GM12878 (cell line): ENCODE measurements at regions not wholly inside any gene's neighbourhood (a gene's known extent, or its start where the extent isn't known, plus 50 kb on each side); places are given as distances from the start of the nearest gene placed in this dataset.

Experiments used
- ATAC-seq: fragments of 200-7000 bp; cut with Tn5 transposase; 3 replicates; pipeline ENCODE4 v1.9.1; 2020; ENCODE audit warnings: mild to moderate bottlenecking, moderate library complexity
- BruUV-seq: library from RNA; stranded (reverse); fragments of 400-500 nt; replicated peaks from 2 replicates; lab custom pipeline; 2021; lab: Mats Ljungman, UMichigan
- CTCF ChIA-PET: fragments of 300-600 bp; sonication (Branson Sonifier 250); formaldehyde crosslinking; extraction: SDS; loops from one replicate; lab custom pipeline; 2021; ENCODE audit warnings: inconsistent platforms; lab: Yijun Ruan, JAX
- POLR2A ChIA-PET: fragments of 350-600 bp; formaldehyde crosslinking; extraction: SDS; loops from one replicate; lab custom pipeline; 2021; ENCODE audit warnings: inconsistent platforms; lab: Charles Lee
- RAD21 ChIA-PET: fragments of 300-600 bp; sonication (Branson Sonifier 250); formaldehyde crosslinking; loops from one replicate; lab custom pipeline; 2023; ENCODE audit warnings: antibody characterized with exemption; ENCODE audit not compliant: unreplicated experiment; lab: Charles Lee
- SMC1A ChIA-PET: fragments of 300-600 bp; sonication (Branson Sonifier 250); formaldehyde crosslinking; loops from one replicate; lab custom pipeline; 2023; ENCODE audit not compliant: unreplicated experiment, uncharacterized antibody; lab: Charles Lee
- DNase-seq: peaks from one replicate; pipeline ENCODE4 v3.0.0-alpha.2; 2011; ENCODE audit warnings: low read depth, low spot score
- FAIRE-seq: peaks from 3 replicates; lab custom pipeline; 2011; peaks lifted over from hg19 to GRCh38; lab: Jason Lieb, UNC
- H2AFZ ChIP-seq: 2 replicates; pipeline ENCODE4 v1.6.0; 2011; ENCODE audit warnings: low read depth, low read length, control low read depth; ENCODE audit not compliant: control insufficient read depth
- H3K27ac ChIP-seq: 2 replicates; pipeline ENCODE4 v1.5.1; 2011; ENCODE audit warnings: control low read depth; ENCODE audit not compliant: control insufficient read depth, insufficient read depth
- H3K27me3 ChIP-seq, 2 experiments: replicated peaks in 1 of 2; 2 replicates each; pipeline versions ENCODE4 v1.6.0 to v1.6.1; 2011; ENCODE audit warnings: low read length in 1 of 2; ENCODE audit not compliant: control insufficient read depth in 2 of 2, insufficient read depth in 2 of 2
- H3K36me3 ChIP-seq, 2 experiments: 2 replicates each; pipeline ENCODE4 v1.5.1; 2011; ENCODE audit warnings: low read length in 1 of 2; ENCODE audit not compliant: control insufficient read depth in 2 of 2, insufficient read depth in 2 of 2
- H3K4me1 ChIP-seq: 2 replicates; pipeline ENCODE4 v1.6.1; 2011; ENCODE audit warnings: mild to moderate bottlenecking, low read length, moderate library complexity, mixed read lengths; ENCODE audit not compliant: control insufficient read depth, insufficient read depth
- H3K4me2 ChIP-seq: 2 replicates; pipeline ENCODE4 v1.6.0; 2011; ENCODE audit warnings: control low read depth; ENCODE audit not compliant: control insufficient read depth, insufficient read depth
- H3K4me3 ChIP-seq: fragments of 200-600 bp; sonication (generic); 2 replicates; pipeline ENCODE4 v1.5.1; 2016
- H3K79me2 ChIP-seq: 2 replicates; pipeline ENCODE4 v1.6.0; 2011; ENCODE audit warnings: low read length; ENCODE audit not compliant: control insufficient read depth, insufficient read depth
- H3K9ac ChIP-seq: 2 replicates; pipeline ENCODE4 v1.8.0; 2011; ENCODE audit warnings: low read length, control low read depth, mixed read lengths; ENCODE audit not compliant: control insufficient read depth, insufficient read depth
- H3K9me3 ChIP-seq: replicated peaks from 3 replicates; pipeline ENCODE4 v1.5.1; 2011; ENCODE audit warnings: mild to moderate bottlenecking, low read length; ENCODE audit not compliant: control insufficient read depth, insufficient read depth
- H4K20me1 ChIP-seq: 2 replicates; pipeline ENCODE4 v1.6.0; 2011; ENCODE audit not compliant: control insufficient read depth, insufficient read depth
- CHD4 ChIP-seq: fragments of 200-600 bp; sonication (generic); IDR thresholded peaks from 2 replicates; pipeline ENCODE4 v1.6.1; 2016; ENCODE audit warnings: mild to moderate bottlenecking
- E4F1 ChIP-seq: fragments of 450-650 bp; IDR thresholded peaks from 2 replicates; pipeline ENCODE4 v1.6.1; 2018; ENCODE audit warnings: borderline replicate concordance, mild to moderate bottlenecking; ENCODE audit not compliant: partially characterized antibody
- EZH2 ChIP-seq: IDR thresholded peaks from 2 replicates; pipeline ENCODE4 v1.6.1; 2012; ENCODE audit warnings: low read depth, mild to moderate bottlenecking, control low read depth, inconsistent platforms, low read length, borderline replicate concordance; ENCODE audit not compliant: control insufficient read depth
- FOXM1 ChIP-seq: IDR thresholded peaks from 2 replicates; pipeline ENCODE4 v1.6.1; 2012; ENCODE audit warnings: low read depth, mild to moderate bottlenecking, inconsistent platforms, low read length, moderate library complexity
- HSF1 ChIP-seq: fragments of 150-350 bp; IDR thresholded peaks from 2 replicates; pipeline ENCODE4 v1.6.1; 2014; ENCODE audit warnings: mild to moderate bottlenecking, low read depth, low read length
- MAX ChIP-seq: IDR thresholded peaks from 2 replicates; pipeline ENCODE4 v1.6.1; 2012; ENCODE audit warnings: low read depth, low read length, improper control_type of control experiment
- MLLT1 ChIP-seq: fragments of 450-650 bp; IDR thresholded peaks from 2 replicates; pipeline ENCODE4 v1.6.1; 2016; ENCODE audit warnings: mild to moderate bottlenecking
- SPI1 ChIP-seq: IDR thresholded peaks from 2 replicates; pipeline ENCODE4 v1.6.1; 2011; ENCODE audit warnings: low read depth, mild to moderate bottlenecking, low read length, moderate library complexity, borderline replicate concordance; ENCODE audit not compliant: insufficient read depth
- STAT1 ChIP-seq: fragments of 450-650 bp; conservative IDR thresholded peaks from 2 replicates; pipeline ENCODE4 v1.6.1; 2014; ENCODE audit warnings: antibody characterized with exemption, mild to moderate bottlenecking
- TCF3 ChIP-seq: IDR thresholded peaks from 2 replicates; pipeline ENCODE4 v1.6.1; 2012; ENCODE audit warnings: low read depth, mild to moderate bottlenecking, low read length, borderline replicate concordance; ENCODE audit not compliant: insufficient read depth
- WGBS: methylation state at CpG from one replicate; pipeline ENCODE4 v1.1.6; 2016; ENCODE audit warnings: low lambda C conversion rate; ENCODE audit not compliant: insufficient replicate concordance, insufficient coverage; ENCODE audit errors: missing lambda C conversion rate; 5-methylcytosine and 5-hydroxymethylcytosine counted together
- in situ Hi-C: fragments of 300-500 bp; cut with MboI; formaldehyde crosslinking; loops from 9 replicates; pipeline ENCODE4 v1.14.3; 2018; ENCODE audit warnings: mixed read lengths
- intact Hi-C: fragments of 100-400 bp; cut with micrococcal nuclease; formaldehyde crosslinking; loops from one replicate; pipeline ENCODE4 v1.14.2; 2022; ENCODE audit not compliant: unreplicated experiment

- in situ Hi-C loops = no loop called here
- DNase-seq = no peak
- WGBS = 40% methylated on average over 6 of the region's 6 CpGs
- Histone ChIP-seq H2AFZ (no peak overlapping the region), H3K9me3 (no peaks in the 10 kb centered on the region), H3K79me2 (no peaks in the 10 kb centered on the region)
- ChIA-PET RAD21 (no interaction called here), SMC1A (no interaction called here)
- no peak for ATAC-seq
- FAIRE-seq = no peak
- TF ChIP-seq MLLT1 = no peak
- no peak for TF ChIP-seq TCF3
- TF ChIP-seq STAT1 = no peak
- no peak for TF ChIP-seq HSF1
- no peak for TF ChIP-seq SPI1
- TF ChIP-seq EZH2 = no peak
- no peak for TF ChIP-seq MAX
- TF ChIP-seq CHD4 = no peak
- TF ChIP-seq FOXM1 = no peak
- no peak for TF ChIP-seq E4F1
- TF ChIP-seq, all 136 proteins: peak for 0
- BruUV-seq = no TSS peak
- ChIA-PET CTCF (interaction anchor here (0.6 kb wide), 1 partner anchor 825 kb away, joined by 3 read pairs; no protein-coding TSS in a partner anchor), POLR2A (no interaction called here)
- no peaks in the 10 kb centered on the region for H3K27me3 ChIP-seq
- no peaks in the 10 kb centered on the region for H3K36me3 ChIP-seq
- no peak overlapping the region for H3K4me2 ChIP-seq
- intact Hi-C loops = no loop called here
- H3K4me1 ChIP-seq = no peaks in the 10 kb centered on the region
- H3K9ac ChIP-seq = no peak overlapping the region
- no peak overlapping the region for H3K4me3 ChIP-seq
- H3K27ac ChIP-seq = no peak overlapping the region
- H4K20me1 ChIP-seq = no peaks in the 10 kb centered on the region
These were observed 802.1 kb upstream of the POU3F3 start for GRCh38 chr2:104051766-104052165.
